Esophagus squamous epithelium (tissue), 5 donors: ENCODE measurements at regions not wholly inside any gene's neighbourhood (a gene's known extent, or its start where the extent isn't known, plus 50 kb on each side); places are given as distances from the start of the nearest gene placed in this dataset.

Experiments
- DNase-seq: peaks from one replicate; lab custom pipeline; 2025; lab: John Stamatoyannopoulos, UW
- H3K27ac ChIP-seq, 4 donors: fragments of 200-600 bp; sonication (generic); one replicate each; pipeline ENCODE4 v1.5.1; 2016 to 2019; ENCODE audit warnings: mild to moderate bottlenecking in 1 of 4
- H3K27me3 ChIP-seq, 4 donors: fragments of 200-600 bp; sonication (generic); 1 replicate in 3 of 4; 2 replicates in 1 of 4; pipeline versions ENCODE4 v1.5.1 to v1.6.0; 2017 to 2021; ENCODE audit warnings: antibody characterized with exemption in 1 of 4
- H3K36me3 ChIP-seq, 3 donors: fragments of 200-600 bp; sonication (generic); one replicate each; pipeline ENCODE4 v1.5.1; 2016 to 2019
- H3K4me1 ChIP-seq, 3 donors: fragments of 200-600 bp; sonication (generic); one replicate each; pipeline ENCODE4 v1.5.1; 2017 to 2019
- H3K4me3 ChIP-seq, 4 donors: fragments of 200-600 bp; sonication (generic); 1 replicate in 3 of 4; 2 replicates in 1 of 4; pipeline ENCODE4 v1.5.1; 2016 to 2019; ENCODE audit warnings: mild to moderate bottlenecking in 2 of 4, moderate library complexity in 1 of 4
- H3K9me3 ChIP-seq, 3 donors: fragments of 200-600 bp; sonication (generic); one replicate each; pipeline ENCODE4 v1.5.1; 2016 to 2019
- POLR2A ChIP-seq, 4 donors: fragments of 450-650 bp; IDR thresholded peaks; one replicate each; pipeline ENCODE4 v1.6.1; 2017; ENCODE audit warnings: antibody characterized with exemption in 4 of 4, mild to moderate bottlenecking in 4 of 4, moderate library complexity in 3 of 4
- WGBS, 2 donors: methylation state at CpG; one replicate each; pipeline ENCODE4 v1.1.5; 2018; 5-methylcytosine and 5-hydroxymethylcytosine counted together
- intact Hi-C: fragments of 100-400 bp; cut with DNase I; formaldehyde crosslinking; loops from one replicate; pipeline ENCODE4 v1.15.0; 2022
- TF ChIP-seq, protein P1 (sequence below), 6 experiments: fragments of 450-650 bp in 4 of 6; fragments of 200-600 bp in 2 of 6; sonication (generic) in 2 of 6; IDR thresholded peaks; one replicate each; pipeline ENCODE4 v1.5.1; 2016 to 2019; ENCODE audit warnings: antibody characterized with exemption in 6 of 6, mild to moderate bottlenecking in 4 of 6, moderate library complexity in 4 of 6
- donor health status: DM: yes; HTN: yes; CAD: no.

DNA sequence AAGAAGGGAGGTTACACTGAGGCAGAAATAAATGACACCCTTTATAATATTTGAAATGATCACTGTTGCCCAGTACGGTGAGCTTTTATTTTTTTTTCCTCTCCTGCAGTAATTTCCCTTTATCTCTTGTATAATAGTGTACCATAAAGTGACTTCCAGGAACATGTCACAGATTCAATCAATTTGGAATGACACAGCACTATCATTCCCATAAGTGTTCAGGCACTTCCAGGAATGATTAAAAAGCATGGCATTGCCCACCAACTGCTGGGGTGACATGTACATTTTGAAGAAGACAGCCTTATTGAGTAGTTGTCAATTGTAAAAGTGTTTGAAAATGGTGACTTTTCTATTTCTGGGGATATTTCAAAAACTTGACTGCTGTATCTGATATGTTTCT lies 1700.9 kb upstream of the NUDT12 start:
- no peaks in the 10 kb centered on the region for H3K36me3 ChIP-seq
- no peak for DNase-seq
- TF ChIP-seq, protein P1, sequence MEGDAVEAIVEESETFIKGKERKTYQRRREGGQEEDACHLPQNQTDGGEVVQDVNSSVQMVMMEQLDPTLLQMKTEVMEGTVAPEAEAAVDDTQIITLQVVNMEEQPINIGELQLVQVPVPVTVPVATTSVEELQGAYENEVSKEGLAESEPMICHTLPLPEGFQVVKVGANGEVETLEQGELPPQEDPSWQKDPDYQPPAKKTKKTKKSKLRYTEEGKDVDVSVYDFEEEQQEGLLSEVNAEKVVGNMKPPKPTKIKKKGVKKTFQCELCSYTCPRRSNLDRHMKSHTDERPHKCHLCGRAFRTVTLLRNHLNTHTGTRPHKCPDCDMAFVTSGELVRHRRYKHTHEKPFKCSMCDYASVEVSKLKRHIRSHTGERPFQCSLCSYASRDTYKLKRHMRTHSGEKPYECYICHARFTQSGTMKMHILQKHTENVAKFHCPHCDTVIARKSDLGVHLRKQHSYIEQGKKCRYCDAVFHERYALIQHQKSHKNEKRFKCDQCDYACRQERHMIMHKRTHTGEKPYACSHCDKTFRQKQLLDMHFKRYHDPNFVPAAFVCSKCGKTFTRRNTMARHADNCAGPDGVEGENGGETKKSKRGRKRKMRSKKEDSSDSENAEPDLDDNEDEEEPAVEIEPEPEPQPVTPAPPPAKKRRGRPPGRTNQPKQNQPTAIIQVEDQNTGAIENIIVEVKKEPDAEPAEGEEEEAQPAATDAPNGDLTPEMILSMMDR (IDR thresholded peaks at IDR 0.05), result no peak
- no peak for TF ChIP-seq POLR2A (IDR thresholded peaks at IDR 0.05)
- 78 to 84% methylated on average over 1 of the region's 1 CpG for WGBS, 2 donors
- no peak overlapping the region for H3K4me3 ChIP-seq
- H3K27me3 ChIP-seq, result no peaks in the 10 kb centered on the region
- H3K9me3 ChIP-seq, result no peaks in the 10 kb centered on the region
- intact Hi-C loops, result no loop called here
- H3K4me1 ChIP-seq, result no peaks in the 10 kb centered on the region
- no peak overlapping the region for H3K27ac ChIP-seq

DNA sequence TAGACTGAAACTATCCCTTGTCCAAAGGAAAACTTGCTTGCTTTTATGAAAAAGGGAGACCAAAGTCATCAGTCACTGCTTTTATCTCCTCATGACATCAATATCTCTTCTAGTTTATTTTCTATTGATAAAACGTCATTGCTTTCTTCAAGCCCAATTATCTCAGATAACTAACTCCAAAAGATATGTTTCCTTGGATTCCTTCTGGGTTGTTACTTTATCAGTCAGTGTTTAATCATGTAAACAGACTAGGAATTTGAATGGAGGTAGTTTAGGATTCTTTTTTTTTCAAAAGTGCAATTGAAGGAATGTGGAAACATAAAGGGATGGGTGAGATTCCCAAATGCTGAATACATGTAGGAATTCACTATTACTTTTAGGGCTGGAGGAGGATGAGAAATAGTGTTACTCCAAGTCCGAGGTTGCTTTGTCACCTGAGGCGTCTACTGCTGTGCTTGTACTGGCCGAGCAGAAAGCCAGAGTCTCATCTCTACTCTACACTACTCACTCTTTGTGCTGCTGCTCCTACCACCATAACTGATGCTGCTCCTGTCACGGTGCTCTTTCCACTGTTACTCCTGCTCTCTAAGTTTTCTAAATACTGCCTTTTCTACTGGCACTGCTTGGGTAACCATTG lies 1697.1 kb upstream of the NUDT12 start:
- H3K4me3 ChIP-seq, result no peak overlapping the region
- TF ChIP-seq, protein P1 (IDR thresholded peaks at IDR 0.05), result no peak
- TF ChIP-seq POLR2A (IDR thresholded peaks at IDR 0.05), result no peak
- no peaks in the 10 kb centered on the region for H3K9me3 ChIP-seq
- WGBS, 2 donors, result 41 to 57% methylated on average over 5 of the region's 5 CpGs
- no peaks in the 10 kb centered on the region for H3K36me3 ChIP-seq
- H3K27ac ChIP-seq, result no peak overlapping the region
- no peak for DNase-seq
- intact Hi-C loops, result no loop called here
- no peaks in the 10 kb centered on the region for H3K27me3 ChIP-seq
- no peaks in the 10 kb centered on the region for H3K4me1 ChIP-seq

DNA sequence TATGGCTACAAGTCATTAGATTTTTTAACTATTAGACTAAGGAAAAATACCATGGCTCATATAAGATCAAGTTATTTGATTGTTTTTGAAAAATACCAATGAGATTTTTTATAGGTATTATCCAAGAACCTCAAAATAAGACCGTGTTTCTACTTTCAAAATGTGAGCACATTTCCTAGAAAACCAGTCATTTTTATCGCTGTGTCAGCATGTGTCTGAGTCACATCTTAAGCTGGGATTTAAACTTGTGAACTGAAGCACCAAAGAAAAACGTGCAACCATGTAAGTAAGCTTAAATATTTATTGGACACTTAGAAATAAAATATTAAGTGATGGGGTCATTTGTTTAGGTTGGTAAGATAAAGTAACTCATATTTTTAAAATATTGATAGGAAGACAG lies 1676.0 kb upstream of the NUDT12 start:
- no peaks in the 10 kb centered on the region for H3K9me3 ChIP-seq
- TF ChIP-seq, protein P1 (IDR thresholded peaks at IDR 0.05), result no peak
- TF ChIP-seq POLR2A (IDR thresholded peaks at IDR 0.05), result no peak
- H3K36me3 ChIP-seq, result no peaks in the 10 kb centered on the region
- H3K4me3 ChIP-seq, result no peak overlapping the region
- no peaks in the 10 kb centered on the region for H3K4me1 ChIP-seq
- intact Hi-C loops, result no loop called here
- no peak for DNase-seq
- H3K27ac ChIP-seq, result no peak overlapping the region
- WGBS, 2 donors, result 46 to 50% methylated on average over 3 of the region's 3 CpGs
- H3K27me3 ChIP-seq, result no peaks in the 10 kb centered on the region

DNA sequence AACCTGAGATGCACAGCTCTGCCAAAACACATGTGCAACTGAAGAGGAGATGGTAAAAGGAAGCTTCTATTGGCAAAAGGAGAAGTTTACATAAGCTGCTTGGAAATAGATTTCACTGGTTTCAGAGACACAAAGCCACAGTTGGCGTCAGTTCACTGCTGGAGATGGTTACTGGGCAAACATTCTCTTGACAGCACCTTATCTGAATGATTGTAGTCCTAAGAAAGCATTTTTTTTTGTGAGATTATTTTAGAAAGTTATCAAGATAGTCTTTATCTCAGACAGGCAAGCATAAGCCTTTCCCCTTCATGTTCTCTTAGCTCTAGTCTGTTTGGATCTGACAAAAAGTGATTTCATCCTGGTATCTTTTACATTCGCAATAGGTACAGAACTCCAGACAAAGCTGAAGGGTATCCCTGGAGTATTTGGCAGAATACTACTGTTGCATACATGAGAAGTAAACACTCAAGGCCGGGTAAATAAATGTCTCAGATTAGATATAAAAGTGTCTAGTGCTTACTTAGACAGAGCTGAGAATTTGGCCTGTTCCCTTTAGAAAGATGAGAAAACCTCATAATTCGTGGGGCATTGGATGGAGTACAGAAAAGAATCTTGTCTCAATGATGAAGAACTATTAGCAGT lies 1668.0 kb upstream of the NUDT12 start:
- no peaks in the 10 kb centered on the region for H3K9me3 ChIP-seq
- DNase-seq, result no peak
- H3K27me3 ChIP-seq, result no peaks in the 10 kb centered on the region
- WGBS, 2 donors, result 37 to 38% methylated on average over 4 of the region's 4 CpGs
- no peak overlapping the region for H3K27ac ChIP-seq
- no peaks in the 10 kb centered on the region for H3K4me1 ChIP-seq
- no peaks in the 10 kb centered on the region for H3K36me3 ChIP-seq
- intact Hi-C loops, result no loop called here
- no peak overlapping the region for H3K4me3 ChIP-seq
- no peak for TF ChIP-seq POLR2A (IDR thresholded peaks at IDR 0.05)
- TF ChIP-seq, protein P1 (IDR thresholded peaks at IDR 0.05), result no peak

DNA sequence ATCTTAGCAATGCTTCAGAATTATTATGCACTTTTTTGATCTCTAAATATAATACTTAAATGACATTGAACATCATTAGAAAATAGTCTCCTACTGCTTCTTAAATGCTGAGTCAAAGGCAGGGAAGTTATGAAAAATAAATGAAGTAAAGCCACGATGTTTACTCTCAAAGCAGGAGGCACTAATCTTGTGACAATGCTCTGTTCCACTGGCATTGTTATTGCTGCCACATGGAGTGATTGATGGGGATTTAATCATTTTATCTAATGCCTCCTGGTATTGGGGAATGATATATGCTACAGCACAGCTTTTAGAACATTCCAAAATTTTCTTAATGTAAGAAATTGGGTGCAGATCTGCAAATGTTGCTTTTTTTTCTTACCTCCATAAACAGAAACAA lies 1655.4 kb upstream of the NUDT12 start:
- WGBS, 2 donors, result 0 to 7% methylated on average over 1 of the region's 1 CpG
- H3K4me1 ChIP-seq, result no peaks in the 10 kb centered on the region
- no peak overlapping the region for H3K4me3 ChIP-seq
- TF ChIP-seq, protein P1 (IDR thresholded peaks at IDR 0.05), result no peak
- TF ChIP-seq POLR2A (IDR thresholded peaks at IDR 0.05), result no peak
- intact Hi-C loops, result no loop called here
- no peaks in the 10 kb centered on the region for H3K27me3 ChIP-seq
- DNase-seq, result no peak
- no peak overlapping the region for H3K27ac ChIP-seq
- H3K36me3 ChIP-seq, result no peaks in the 10 kb centered on the region
- H3K9me3 ChIP-seq, result peaks cover 0 to 4% (median 0%) of the 10 kb centered on the region in 3 donors
